LoVo (cell line): ENCODE measurements at regions not wholly inside any gene's neighbourhood (a gene's known extent, or its start where the extent isn't known, plus 50 kb on each side); places are given as distances from the start of the nearest gene placed in this dataset.
"Not testable (repeated sequence)": the region's sequence is repeated elsewhere in the genome, so short reads cannot be mapped to it uniquely, and the experiment has no call there.

Experiments used
- DNase-seq: peaks from one replicate; pipeline ENCODE4 v3.0.0-alpha.2; 2016; ENCODE audit warnings: low spot score

DNA sequence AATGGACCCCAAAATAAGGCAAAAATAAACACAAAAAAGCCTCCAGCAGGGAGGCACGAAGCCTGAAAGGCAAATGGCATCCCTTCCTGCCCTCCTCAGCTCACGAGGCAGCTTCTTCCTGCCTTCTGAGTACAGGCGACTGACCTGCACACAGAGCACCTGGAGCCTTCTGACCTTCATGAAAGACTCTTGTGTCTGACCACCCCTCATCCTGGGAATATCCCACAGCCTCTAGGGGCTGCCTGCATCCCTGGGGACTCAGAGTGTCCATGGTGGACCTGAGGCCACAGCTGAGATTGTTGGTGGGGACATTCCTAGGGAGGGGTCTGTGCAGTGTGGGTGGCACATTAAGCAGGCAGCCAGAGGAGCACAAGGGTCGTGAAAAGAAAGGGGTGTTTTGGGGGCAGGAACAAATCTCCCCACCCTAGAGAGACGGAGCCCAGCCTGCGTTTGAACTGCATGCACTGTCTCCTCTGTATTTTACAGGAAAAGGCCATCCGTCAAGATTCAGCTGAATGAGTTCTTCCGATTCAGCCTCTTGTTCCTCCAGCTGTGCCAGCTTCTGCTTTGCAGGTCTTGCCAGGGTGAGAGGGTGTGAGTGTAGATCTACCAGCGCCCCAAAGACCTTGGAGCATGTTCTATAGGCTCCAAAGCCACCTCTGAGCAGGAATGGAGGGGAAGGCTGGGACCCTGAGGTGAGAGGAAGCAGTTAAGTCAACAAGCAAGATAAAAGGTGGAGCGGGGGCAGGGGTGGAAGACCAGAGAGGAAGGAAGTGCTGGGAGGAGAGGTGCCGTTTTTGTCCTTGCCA is 80.4 kb upstream of the MEF2A start:
- DNase-seq: no peak

DNA sequence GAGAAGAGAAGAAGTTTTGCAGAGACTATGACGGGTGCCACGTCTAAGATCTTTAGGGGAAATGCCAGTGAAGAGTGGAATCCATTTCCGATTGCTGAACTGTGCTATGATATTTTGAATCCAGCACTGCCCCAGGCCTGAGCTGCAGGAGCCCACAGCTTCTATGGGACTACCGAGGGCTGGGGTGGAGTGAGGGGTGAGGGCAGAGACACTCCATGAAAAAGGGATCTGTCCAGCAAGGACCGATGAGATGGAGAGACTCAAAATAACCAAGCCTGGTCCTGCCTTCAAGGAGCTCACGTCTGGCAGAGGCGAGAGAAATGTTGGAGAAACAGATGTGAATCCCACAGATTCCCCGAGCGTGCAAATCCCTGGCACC is 79.8 kb upstream of the MEF2A start:
- DNase-seq: no peak

DNA sequence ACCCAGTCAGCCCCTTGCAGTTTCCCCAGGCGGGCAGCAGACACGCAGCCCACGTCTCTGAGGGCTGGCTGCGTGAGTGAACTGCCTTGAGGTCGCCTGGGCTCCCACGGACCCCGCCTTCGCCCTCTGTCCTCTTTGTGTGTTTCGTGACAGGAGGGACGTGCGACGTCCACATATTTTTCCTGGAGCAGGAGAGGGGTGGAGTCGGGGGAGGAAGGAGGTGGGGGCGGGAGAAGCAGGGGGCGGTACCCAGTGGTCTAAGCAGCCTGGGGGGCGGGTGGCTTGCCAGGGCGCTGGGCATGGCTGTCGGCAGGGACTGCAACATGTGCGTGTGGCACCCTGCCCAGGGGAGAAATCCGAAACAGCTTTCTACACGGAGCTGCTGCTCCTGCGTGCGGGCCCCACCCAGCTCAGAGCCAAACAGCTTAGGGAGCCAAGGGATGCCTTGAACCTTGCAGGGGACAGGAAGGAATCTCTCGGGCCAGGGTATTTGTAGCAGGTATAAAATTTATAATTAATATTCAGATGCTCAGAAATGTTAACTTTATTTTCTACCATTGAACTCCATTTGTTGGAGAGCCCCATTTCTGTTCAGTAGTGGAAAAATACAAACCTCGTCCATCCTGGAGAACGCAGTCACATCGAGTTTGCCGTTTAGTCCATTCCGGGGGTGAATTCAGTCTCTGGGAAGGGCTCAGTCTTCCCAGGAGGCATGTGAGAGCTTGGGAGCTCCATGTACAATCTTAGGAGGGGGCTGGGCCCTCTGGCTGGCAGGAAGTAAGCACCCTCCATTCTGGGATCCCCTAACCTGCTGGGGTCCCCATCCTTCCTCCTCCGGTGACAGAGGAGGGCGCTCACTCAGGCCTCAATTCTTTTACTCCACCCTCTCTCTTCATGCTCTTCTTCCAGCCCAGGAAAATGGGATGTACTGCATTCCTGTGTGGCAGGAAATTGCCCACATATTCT is 79.1 kb upstream of the MEF2A start:
- DNase-seq: peak; percentile 70

DNA sequence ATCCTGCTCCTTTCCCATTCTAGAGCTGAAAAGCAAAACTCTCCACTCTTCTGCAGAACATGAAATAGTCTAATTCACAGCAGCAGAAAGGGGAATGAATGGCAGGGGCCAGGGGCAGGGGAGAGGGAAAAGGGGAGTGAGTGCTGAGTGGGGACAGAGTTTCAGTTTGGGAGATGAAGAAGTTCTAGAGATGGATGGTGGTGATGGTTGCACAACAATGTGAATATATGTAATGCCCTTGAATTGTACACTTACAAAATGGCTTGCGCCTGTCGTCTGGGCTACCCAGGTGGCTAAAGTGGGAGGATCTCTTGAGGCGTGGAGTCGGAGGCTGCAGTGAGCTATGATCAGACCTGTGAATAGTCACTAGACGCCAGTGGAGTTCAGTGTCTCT is 78.5 kb upstream of the MEF2A start:
- DNase-seq: no peak

DNA sequence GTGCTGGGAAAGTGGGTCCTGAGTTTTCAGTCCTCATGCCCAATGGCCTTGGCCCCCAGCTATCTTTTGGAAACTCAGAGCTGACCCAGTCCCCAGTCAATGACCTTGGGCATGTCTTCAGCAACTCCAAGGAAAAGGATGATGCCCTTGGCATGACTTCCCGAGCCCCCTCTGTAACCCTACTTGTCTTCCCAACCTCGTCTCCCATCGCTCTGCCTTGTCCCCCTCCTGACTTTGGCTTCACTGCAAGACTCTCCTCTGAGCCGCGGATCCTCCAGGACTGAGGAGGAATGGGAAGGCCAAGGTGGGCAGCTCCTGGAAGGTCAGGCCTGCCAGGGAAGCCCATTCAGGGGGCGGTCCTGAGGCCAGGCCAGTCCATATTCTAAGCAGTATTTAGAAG is 73.5 kb upstream of the MEF2A start:
- no peak for DNase-seq

DNA sequence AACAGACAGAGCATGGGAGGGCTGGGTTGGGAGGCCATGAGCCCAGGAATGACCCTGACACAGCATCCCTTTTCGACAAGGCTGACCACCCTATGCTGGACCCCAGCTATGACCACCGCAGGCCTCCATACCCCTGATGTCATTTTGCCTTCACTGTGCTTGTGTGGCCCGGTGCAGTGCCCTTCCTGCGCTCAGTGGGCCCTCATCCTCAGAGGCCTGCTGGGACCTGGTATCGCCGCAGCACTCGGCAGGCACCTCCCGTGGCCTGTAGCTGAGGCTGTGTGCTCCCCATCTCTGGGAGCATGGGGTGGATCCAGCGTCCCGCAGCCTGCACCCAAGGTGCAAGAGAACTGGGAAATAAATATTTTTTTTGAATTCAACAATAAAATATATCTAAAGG is 73.1 kb upstream of the MEF2A start:
- no peak for DNase-seq

DNA sequence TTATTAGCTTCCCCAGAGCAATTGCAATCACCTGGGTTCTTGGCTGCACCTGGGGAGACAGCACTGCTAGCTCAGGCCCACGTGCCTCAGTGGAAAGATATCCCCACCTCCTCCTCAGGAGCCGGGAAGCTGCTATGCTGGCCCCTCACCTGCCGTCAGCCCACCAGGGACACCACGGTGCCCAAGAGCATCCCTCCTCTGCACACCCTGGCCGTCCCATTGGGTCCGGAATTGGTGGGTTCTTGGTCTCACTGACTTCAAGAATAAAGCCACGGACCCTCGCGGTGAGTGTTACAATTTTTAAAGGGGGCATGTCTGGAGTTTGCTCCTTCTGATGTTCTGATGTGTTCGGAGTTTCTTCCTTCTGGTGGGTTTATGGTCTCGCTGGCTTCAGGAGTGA is 72.3 kb upstream of the MEF2A start:
- no peak for DNase-seq

DNA sequence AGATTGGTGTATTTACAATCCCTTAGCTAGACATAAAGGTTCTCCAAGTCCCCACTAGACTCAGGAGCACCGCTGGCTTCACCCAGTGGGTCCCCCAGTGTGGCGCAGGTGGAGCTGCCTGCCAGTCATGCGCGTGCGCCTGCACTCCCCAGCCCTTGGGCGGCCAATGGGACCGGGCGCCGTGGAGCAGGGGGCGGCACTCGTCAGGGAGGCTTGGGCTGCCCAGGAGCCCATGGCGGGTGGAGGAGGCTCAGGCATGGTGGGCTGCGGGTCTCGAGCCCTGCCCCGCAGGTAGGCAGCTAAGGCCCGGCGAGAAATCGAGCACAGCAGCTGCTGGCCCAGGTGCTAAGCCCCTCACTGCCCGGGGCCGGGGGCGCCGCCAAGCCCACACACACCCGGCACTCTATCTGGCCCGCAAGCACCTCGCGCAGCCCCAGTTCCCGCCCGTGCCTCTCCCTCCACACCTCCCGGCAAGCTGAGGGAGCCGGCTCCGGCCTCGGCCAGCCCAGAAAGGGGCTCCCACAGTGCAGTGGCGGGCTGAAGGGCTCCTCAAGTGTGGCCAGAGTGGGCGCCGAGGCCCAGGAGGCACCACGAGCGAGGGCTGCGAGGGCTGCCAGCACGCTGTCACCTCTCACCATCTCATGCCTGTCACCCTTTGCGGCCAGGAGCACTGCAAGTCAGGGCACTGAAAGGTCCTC is 71.1 kb upstream of the MEF2A start:
- not testable (repeated sequence) for DNase-seq

DNA sequence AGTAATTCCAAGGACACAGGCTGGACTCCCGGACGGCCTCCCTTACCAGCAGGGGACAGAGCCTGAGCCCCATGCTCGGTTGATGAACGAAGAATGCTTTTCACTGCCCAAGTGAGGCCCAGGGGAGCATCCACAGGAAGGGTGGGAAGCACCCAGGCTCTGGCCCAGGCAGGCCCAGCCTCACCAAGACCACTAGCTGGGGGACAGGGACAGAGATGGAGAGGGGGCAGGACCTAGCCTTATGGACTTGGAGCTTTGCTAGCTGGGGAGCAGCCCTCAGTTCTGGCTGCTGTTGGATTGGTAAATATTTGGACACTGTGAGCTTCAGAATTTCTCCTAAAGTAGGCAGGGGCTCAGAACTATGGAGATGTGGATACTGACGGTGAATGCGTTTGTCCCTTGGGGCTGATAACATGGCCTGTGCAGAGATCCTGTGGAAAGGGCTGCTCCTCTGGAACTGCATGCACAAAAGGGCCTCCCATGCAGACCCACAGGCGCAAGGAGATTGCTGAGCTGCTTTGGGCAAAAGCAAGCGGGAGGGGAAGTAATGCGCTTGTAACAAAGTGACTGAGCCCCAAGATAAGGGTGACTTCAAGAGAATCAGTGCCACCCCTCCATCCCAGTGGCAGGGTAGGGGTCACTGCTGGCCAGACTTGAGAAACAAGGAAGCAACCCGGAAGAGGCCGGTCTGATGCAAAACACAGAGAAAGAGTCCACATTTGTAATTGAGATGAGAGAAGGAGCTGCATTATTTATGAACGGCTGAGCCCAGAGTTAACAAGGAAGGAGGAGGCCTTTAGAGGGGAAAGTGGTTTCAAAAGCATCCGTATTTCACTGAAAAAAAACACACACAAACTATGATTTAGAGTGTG is 70.1 kb upstream of the MEF2A start:
- DNase-seq: no peak

DNA sequence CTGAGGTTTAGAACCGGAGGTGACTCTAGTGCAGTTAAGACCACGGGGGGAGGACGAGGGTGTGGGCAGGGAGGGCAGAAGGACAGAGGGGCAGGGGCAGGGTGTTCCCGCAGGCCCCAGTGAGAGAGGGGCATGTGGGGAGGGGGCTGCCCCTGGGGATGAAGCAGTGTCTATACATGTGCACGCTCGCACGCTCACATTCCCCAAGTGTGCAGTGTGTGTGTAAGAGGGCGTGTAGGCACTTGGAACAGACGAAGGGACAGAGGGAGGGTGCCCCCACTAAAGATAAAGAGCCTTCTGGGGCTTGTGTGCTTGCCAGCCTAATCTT is 69.5 kb upstream of the MEF2A start:
- no peak for DNase-seq

DNA sequence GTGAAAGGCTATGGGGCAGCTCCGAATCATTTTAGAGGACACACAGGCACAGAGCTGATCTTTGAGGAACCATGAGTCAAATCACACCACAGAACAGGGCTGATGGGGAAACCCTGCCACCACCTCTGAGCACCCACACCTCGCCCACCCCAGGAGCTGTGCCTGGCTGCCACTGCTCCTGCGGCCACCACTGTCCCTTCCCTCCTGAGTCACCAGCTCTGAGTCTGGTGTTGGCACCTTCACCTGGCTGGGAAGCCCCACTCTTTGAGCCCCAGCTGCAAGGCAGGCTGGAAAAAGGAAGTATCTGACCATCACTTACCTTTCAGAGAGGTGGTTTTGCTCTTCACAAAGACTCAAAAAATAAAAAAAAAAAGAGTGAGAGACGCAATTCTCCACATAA is 63.6 kb upstream of the MEF2A start:
- no peak for DNase-seq

DNA sequence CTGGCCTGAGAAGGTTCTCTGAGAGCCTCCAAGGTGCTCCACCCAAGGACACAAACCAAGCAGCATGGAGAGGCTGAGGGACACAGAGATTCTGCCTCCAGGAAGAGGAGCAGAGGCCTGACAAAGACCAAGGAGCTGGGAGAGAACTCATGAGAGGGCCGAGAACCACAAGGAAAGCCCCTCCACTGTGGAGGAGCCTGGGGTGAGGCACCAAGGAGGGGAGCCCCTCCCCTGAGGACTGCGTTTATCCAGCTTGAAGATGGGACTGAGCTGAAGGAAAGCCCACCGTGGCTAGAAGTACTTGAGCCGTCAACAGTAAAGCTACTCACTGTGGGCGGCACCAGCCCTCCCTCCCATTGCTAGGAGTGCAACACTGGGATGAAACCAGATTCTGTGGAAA is 63.1 kb upstream of the MEF2A start:
- DNase-seq: no peak

DNA sequence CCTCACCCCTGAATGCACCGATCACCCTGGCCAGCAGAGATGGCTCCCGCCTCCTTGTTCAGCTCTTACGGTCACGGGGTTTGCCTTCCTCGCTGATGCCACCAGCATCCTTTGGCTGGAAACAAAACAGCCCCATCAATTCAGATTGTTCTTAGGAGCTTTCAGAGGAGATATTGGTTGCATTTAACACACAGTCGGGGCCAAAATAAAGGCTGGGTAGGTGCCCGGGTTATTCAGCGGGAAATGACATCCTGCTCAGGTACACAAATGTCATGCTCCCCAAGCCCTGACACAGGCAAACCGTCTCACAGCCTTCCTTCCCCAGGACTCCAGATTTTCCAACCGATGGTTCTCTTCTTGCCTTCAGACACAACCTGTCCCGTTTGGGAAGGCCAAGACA is 62.4 kb upstream of the MEF2A start:
- no peak for DNase-seq

DNA sequence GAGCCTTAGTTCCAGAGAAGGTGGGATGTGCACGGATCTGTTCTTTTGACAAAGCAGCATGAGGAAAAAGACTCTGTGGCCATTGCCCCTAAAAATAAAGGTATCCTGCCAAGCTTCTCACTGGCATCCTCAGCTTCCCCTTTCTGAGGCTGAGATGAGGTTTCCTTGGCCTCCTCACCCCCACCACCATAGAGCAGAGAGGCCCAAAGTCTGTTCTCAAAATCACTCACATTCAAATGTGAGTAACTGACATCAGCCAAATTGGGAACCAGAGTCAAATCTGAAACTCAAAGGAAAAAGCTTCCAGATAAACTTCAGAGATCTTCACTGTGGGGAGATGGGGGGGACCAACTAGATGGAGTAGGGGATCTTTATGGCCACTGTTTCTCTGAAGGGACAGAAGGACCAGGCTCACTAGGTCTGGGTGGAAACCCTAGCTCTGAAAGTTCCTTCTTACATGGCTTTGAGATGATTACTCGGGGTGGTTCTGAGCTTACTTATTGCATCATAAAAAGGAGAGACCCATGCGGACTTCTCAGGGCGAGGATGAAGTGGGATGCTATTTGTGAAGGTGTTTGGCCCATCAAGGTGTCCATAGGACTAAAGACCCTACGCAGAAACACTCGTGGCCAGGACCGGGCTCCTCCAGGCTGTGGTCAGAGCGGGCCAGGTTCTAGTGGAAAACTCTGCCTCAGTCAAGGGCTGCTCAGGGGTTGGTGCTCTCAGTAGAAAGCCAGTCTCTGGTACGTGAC is 61.5 kb upstream of the MEF2A start:
- no peak for DNase-seq

DNA sequence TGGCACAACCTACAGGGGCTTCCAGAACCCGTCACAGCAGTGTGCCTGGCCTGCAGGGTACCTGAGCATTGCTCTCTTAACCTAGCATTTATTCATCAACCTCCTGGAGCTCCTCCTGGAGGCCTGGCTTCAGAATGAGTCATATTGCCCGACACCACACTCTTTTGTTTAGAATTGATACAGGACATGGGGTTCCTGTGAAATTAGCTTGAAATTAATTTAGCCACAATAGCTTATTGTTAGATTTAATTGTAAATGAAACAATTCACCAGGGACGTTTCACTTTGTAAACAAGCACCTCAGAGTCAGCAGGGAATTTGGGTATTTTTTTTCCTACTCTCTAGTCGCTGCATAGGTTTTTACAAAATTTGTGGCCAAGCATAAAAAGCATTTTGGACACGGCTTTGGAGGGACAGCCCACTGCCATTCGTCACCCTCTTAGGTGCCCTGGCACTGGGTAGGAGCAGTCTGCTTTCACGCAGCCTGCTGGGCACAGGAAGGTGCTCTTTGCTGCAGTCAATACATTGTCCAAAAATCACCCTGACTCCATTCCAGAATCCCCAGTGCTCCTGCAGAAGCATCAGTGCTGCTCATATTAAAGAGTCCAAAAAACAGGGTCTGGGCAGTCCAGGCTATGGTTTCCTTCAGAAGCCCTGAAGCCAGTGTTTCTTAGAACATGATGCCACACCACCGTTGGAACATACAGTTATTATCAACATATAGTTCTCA is 60.8 kb upstream of the MEF2A start:
- DNase-seq: no peak

DNA sequence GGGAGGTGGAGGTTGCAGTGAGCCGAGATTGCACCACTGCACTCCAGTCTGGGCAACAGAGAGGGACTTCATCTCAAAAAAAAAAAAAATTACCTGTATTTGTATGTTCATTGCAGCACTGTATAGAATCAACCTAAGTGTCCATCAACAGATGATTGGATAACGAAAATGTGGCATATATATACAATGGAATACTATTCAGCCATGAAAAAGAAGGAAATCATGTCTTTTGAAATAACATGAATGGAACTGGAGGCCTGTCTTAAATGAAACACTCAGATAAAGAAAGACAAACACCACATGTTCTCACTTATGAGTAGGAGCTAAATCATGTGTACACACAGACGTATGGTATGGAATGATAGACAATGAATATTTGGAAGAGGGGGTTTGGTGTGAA is 59.4 kb upstream of the MEF2A start:
- DNase-seq: no peak

DNA sequence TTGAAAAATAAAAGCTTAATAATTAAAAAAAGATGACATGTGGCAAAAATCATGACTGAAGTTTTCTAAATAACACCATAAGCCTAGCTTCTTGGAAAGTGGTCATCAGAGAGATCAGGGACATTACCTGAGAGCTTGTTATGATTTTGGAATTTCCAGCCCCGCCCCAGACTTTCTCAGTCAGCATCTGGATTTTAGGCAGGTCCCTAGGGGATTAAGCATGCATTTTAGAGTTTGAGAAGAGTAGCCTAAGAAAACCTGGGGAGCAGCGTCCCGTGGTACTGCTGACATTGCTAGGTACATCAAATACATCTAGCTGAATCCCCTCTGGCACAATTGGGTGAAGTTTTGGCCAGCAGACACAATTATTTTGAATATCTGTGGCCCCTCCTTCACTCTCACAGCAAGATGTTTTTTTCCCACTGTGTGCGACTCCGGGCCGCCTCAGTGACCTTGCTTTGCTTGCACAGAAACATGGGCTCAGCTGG is 58.7 kb upstream of the MEF2A start:
- DNase-seq: no peak

DNA sequence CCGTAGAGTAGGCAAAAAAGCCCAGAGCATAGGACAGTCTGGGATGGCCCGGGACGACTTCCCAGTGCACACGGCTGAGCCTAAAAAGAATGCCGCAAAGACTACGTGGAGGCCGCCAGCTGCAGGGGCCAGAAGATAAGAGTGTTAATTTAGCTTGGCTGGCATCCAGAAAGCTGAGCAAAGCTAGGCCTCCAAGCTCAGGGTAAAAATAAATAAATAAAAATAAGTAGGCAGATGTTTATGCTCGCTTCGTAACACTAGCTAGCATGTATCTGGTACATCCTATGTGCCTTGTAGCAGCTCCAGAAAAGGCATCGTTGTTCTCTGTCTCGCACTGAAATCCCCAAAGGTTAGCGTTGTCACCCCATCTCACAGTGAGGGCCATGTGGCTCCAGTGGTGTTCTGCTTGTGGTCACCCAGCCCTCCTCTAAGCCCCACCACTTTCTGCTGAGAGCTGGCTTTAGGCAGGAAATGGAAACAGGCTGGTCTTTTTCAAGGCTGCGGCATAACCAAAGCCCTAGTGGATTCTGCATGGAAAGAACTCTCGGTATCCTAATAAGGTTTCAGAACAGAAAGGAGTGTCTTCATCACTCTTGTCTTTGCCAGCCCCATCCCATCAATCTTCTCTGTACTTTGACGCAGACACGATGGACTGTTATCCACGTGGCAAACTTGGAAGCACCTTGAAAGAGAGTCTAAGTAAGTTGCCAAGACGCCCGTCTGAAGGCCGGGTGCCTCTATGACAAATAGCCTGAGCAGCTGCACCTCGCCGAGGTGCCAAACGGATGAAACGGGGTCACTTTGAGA is 58.1 kb upstream of the MEF2A start:
- no peak for DNase-seq

DNA sequence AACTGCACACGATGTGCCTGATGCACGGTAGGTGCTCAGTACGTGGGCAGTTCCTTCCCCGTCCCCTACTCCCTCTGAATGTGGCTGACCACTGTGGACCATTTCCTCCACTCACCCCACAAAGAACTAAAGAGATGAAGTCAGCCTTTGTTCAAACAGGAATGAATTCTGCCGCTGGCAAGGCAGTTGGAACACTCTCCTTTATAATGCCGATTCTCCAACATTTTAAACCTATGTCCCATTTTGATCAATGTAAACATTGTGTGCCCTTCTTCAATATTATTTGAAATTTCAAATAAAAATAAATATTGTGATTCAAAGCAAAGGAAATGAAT is 57.5 kb upstream of the MEF2A start:
- DNase-seq: no peak

DNA sequence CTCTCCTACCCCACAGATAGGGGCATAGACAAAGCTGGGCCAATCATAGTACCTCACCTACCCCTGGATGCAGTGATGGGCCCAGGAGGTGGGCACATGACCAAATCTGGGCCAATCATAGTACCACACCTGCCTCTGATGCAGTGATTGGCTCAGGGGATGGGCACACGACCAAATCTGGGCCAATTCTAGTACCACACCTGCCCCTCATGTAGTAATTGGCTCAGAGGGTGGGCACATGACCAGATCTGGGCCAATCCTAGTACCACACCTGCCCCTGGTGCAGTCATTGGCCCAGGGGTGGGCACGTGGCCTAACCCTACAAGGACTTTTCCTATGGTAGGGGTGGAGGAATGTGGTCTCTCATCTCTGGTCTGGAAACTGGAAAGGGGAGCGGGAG is 56.9 kb upstream of the MEF2A start:
- DNase-seq: no peak
